IPS-18c (cell line): ENCODE measurements at regions not wholly inside any gene's neighbourhood (a gene's known extent, or its start where the extent isn't known, plus 50 kb on each side); places are given as distances from the start of the nearest gene placed in this dataset.

Experiments
- H3K4me3 ChIP-seq: 2 replicates; pipeline ENCODE4 v1.7.0; 2013; ENCODE audit warnings: low read depth, mild to moderate bottlenecking, low read length, moderate library complexity; ENCODE audit not compliant: insufficient read depth
- H3K9me3 ChIP-seq: one replicate; pipeline ENCODE4 v1.6.1; 2013; ENCODE audit warnings: mild to moderate bottlenecking, low read length, moderate library complexity; ENCODE audit not compliant: control insufficient read depth, insufficient read depth

GRCh38 chr14:98037831-98038230 lies 1234.2 kb downstream of the BCL11B start:
- Histone ChIP-seq H3K4me3 (no peak overlapping the region), H3K9me3 (peaks cover 4% of the 10 kb centered on the region)

GRCh38 chr14:98056946-98057345 lies 1215.1 kb downstream of the BCL11B start:
- H3K9me3 ChIP-seq = no peaks in the 10 kb centered on the region

DNA sequence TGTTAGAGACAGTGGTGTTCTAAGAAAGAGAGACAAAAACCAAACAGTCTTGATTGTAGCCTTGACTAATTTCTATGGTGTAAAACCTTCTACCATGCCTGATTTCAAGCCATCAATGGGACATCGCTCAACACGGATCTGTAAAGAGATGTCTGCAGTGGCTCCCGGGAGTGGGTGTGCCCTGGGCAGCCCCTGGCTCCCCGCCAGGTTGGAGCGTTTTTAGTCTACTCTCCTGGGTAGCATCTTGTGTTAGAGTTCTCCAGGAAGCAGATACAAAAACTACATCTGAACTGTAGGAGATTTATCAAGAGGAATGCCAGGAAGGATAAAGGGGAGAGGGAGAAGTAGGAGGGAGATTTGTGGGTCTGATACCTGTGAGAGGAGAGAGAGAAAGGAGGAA lies 1212.9 kb downstream of the BCL11B start:
- no peaks in the 10 kb centered on the region for H3K9me3 ChIP-seq
- no peak overlapping the region for H3K4me3 ChIP-seq

More at GRCh38 chr14:98056946-98057345, 1215.1 kb downstream of the BCL11B start:
- no peak overlapping the region for H3K4me3 ChIP-seq

GRCh38 chr14:98062083-98062482 lies 1209.9 kb downstream of the BCL11B start:
- H3K4me3 ChIP-seq = no peak overlapping the region

DNA sequence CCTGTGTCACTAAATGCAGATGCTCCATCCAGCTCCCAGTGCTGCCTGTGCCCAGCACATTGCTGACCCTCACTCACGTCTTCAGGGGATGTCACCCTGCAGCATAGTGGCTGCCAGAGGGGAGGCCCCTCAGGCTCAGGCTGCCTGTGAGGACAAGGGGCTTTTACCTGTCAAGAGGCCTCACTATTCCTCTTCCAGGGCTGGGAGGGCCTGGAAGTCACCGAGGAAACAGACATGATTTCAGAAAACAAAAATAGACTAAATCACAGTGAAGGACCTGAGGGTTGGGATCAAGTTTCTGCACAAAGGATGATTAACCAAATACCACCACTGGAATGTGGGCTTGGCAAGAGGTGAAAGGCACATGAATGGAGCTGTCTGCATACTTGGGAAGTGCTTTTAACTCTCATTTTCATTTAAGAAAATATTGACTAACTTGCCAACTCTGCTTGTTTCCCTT lies 1202.3 kb downstream of the BCL11B start:
- Histone ChIP-seq H3K9me3 (peaks cover 2% of the 10 kb centered on the region), H3K4me3 (no peak overlapping the region)

More at GRCh38 chr14:98062083-98062482, 1209.9 kb downstream of the BCL11B start:
- no peaks in the 10 kb centered on the region for H3K9me3 ChIP-seq

DNA sequence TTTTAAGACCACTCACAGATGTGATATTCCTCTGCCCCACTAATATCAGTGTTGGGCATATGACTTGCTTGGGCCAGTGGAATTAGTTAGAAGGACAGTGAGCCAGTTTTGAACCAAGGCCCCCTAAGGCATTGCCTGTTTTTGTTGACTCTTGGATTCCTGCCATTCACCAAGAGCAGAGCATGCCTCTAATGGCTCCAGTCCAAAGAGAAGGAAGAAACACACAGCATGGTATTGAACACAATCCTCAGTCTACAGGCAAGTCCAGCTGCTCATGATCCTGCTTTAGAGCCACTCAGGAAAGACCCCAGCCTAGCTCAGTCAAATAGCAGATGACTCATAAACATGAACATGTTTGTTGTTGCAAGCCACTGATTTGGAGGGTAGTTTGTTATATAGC lies 1201.5 kb downstream of the BCL11B start:
- peaks cover 2% of the 10 kb centered on the region for H3K9me3 ChIP-seq
- no peak overlapping the region for H3K4me3 ChIP-seq

GRCh38 chr14:98074111-98074510 lies 1197.9 kb downstream of the BCL11B start:
- Histone ChIP-seq H3K4me3 (no peak overlapping the region), H3K9me3 (peaks cover 2% of the 10 kb centered on the region)

GRCh38 chr14:98077176-98077575 lies 1194.8 kb downstream of the BCL11B start:
- no peak overlapping the region for H3K4me3 ChIP-seq
- no peaks in the 10 kb centered on the region for H3K9me3 ChIP-seq

GRCh38 chr14:98082833-98083232 lies 1189.2 kb downstream of the BCL11B start:
- peaks cover 2% of the 10 kb centered on the region for H3K9me3 ChIP-seq
- H3K4me3 ChIP-seq = no peak overlapping the region

GRCh38 chr14:98085751-98086150 lies 1186.2 kb downstream of the BCL11B start:
- Histone ChIP-seq H3K9me3 (peaks cover 2% of the 10 kb centered on the region), H3K4me3 (no peak overlapping the region)

DNA sequence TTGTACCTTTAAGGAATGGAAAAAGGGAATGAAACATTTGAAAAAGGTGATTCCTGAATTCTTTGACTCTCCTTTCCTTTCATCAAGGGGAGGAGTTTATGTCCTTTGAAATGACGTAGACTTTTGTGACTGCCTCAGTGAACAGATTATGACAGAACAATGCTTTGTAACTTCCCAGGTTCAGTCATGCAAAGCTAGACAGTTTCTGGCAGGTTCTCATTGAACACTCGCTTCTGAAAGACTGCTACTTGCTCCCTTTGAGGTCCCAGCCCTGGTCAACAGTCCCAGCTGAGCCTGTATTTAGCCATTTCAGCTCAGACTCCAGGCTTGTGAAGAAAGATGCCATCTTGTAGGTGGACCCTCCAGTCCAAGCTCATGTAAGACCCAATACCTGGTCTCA lies 1178.9 kb downstream of the BCL11B start:
- H3K4me3 ChIP-seq = no peak overlapping the region
- H3K9me3 ChIP-seq = no peaks in the 10 kb centered on the region

- Histone ChIP-seq H3K9me3 (no peaks in the 10 kb centered on the region), H3K4me3 (no peak overlapping the region)
Observed at GRCh38 chr14:98099527-98099926, 1172.5 kb downstream of the BCL11B start.

GRCh38 chr14:98101323-98101722 lies 1170.7 kb downstream of the BCL11B start:
- no peaks in the 10 kb centered on the region for H3K9me3 ChIP-seq
- H3K4me3 ChIP-seq = no peak overlapping the region

GRCh38 chr14:98103705-98104104 lies 1168.3 kb downstream of the BCL11B start:
- H3K4me3 ChIP-seq = no peak overlapping the region
- H3K9me3 ChIP-seq = no peaks in the 10 kb centered on the region

DNA sequence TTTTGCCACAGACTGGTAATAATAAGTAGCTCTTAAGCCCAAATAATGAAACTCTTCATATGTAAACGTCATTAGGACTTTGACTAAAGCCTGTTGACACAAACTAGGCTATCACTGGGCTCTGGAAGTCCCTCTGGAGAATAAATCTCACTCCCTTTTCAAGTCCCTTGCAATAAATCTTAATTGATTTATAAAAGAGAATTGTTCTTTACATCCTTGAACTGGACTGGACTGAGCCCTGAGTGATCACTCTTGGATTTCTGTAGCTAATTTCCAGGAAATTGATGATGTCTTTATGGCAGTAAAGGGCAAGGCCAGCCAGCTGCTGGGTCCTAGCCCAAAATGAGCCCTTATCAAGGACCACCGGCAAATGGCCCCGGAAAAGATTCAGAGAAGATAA lies 1162.7 kb downstream of the BCL11B start:
- no peak overlapping the region for H3K4me3 ChIP-seq
- no peaks in the 10 kb centered on the region for H3K9me3 ChIP-seq

- Histone ChIP-seq H3K4me3 (no peak overlapping the region), H3K9me3 (no peaks in the 10 kb centered on the region)
Observed at GRCh38 chr14:98112194-98112780, 1159.7 kb downstream of the BCL11B start.

GRCh38 chr14:98114122-98114895 lies 1157.7 kb downstream of the BCL11B start:
- H3K4me3 ChIP-seq = no peak overlapping the region
- H3K9me3 ChIP-seq = no peaks in the 10 kb centered on the region

- H3K9me3 ChIP-seq = no peaks in the 10 kb centered on the region
Observed at GRCh38 chr14:98114946-98115345, 1157.1 kb downstream of the BCL11B start.

More at GRCh38 chr14:98114946-98115345, 1157.1 kb downstream of the BCL11B start:
- no peak overlapping the region for H3K4me3 ChIP-seq
